ENCODE measurements at regions not wholly inside any gene's neighbourhood (a gene's known extent, or its start where the extent isn't known, plus 50 kb on each side); places are given as distances from the start of the nearest gene placed in this dataset.

DNA sequence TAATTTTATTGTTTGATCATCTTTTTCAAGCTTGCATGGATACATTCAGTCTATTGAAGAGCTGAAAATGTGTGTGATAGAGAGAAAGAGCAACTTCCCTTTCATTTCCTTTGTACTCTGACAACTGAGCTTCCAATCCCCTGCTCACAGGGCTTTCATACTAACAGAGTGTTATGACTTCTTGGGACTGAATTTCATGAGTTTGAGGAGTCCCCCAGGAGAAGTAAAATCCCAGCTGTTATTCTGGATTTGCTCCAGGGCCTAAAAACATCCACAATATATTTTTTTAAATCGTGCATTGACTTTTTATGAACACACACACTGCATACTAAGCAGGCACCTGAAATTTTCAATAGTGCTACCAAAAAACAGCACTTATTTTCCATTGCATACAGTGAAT lies 195.8 kb upstream of the CAND1 start:
- no peaks in the 10 kb centered on the region for H3K36me3 ChIP-seq (ENCODE audit: insufficient read depth, low read length)
- BruUV-seq (replicated peaks), result no TSS peak
- ChIA-PET POLR2A (interaction anchor here (0.5 kb wide), 1 partner anchor 214 kb away, joined by 3 read pairs; no protein-coding TSS in a partner anchor), CTCF (ENCODE audit: unreplicated experiment) (no interaction called here)
- H3K9me2 ChIP-seq (ENCODE audit: insufficient read depth, low read length), result no peaks in the 10 kb centered on the region
- intact Hi-C loops (cut with micrococcal nuclease; ENCODE audit: unreplicated experiment), result no loop called here
- H3K4me3 ChIP-seq (ENCODE audit: low read depth, low read length, poor library complexity, severe bottlenecking), result no peak overlapping the region
- no peak for TF ChIP-seq EZH2phosphoT487 (IDR thresholded peaks at IDR 0.05; ENCODE audit: borderline replicate concordance, low read depth, low read length)
- TF ChIP-seq, protein P1, sequence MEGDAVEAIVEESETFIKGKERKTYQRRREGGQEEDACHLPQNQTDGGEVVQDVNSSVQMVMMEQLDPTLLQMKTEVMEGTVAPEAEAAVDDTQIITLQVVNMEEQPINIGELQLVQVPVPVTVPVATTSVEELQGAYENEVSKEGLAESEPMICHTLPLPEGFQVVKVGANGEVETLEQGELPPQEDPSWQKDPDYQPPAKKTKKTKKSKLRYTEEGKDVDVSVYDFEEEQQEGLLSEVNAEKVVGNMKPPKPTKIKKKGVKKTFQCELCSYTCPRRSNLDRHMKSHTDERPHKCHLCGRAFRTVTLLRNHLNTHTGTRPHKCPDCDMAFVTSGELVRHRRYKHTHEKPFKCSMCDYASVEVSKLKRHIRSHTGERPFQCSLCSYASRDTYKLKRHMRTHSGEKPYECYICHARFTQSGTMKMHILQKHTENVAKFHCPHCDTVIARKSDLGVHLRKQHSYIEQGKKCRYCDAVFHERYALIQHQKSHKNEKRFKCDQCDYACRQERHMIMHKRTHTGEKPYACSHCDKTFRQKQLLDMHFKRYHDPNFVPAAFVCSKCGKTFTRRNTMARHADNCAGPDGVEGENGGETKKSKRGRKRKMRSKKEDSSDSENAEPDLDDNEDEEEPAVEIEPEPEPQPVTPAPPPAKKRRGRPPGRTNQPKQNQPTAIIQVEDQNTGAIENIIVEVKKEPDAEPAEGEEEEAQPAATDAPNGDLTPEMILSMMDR (conservative IDR thresholded peaks at IDR 0.05; ENCODE audit: low read length), result no peak
- no peak overlapping the region for H3K27ac ChIP-seq (ENCODE audit: low read depth, low read length, poor library complexity, severe bottlenecking)
- no peak overlapping the region for H3K4me2 ChIP-seq (ENCODE audit: low read length)
- no peak for DNase-seq (ENCODE audit: low spot score)
- no peak overlapping the region for H2AFZ ChIP-seq (ENCODE audit: low read length)
- H3K79me2 ChIP-seq (ENCODE audit: insufficient read depth, low read depth, low read length), result no peaks in the 10 kb centered on the region
- no peaks in the 10 kb centered on the region for H3K4me1 ChIP-seq (ENCODE audit: insufficient read depth, low read length, poor library complexity, severe bottlenecking)
- no peaks in the 10 kb centered on the region for H4K20me1 ChIP-seq (ENCODE audit: insufficient read depth, low read length)
- H3K9me3 ChIP-seq (ENCODE audit: low read length), result no peaks in the 10 kb centered on the region

DNA sequence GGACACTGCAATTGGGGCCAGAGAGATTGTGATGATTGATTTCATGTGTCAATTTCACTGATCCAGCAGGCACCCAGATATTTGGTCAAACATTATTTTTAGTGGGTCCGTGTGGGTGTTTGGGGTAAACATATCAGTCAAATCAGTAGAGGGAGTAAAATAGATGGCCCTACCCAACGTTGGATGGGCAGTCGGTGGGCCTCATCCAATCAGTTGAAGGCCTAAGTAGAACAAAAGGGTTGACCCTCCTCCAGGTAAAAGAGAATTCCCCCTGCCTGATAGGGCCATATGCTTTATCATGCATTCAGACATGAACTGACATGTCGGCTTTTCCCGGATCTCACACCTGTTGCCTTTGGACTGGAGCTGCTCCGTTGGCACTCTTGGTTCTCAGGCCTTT lies 195.1 kb upstream of the CAND1 start:
- Histone ChIP-seq H3K9me2 (ENCODE audit: insufficient read depth, low read length) (no peaks in the 10 kb centered on the region), H3K36me3 (ENCODE audit: insufficient read depth, low read length) (no peaks in the 10 kb centered on the region), H3K4me3 (ENCODE audit: low read depth, low read length, poor library complexity, severe bottlenecking) (no peak overlapping the region), H3K79me2 (ENCODE audit: insufficient read depth, low read depth, low read length) (no peaks in the 10 kb centered on the region), H3K4me1 (ENCODE audit: insufficient read depth, low read length, poor library complexity, severe bottlenecking) (no peaks in the 10 kb centered on the region), H3K4me2 (ENCODE audit: low read length) (no peak overlapping the region), H3K9me3 (ENCODE audit: low read length) (no peaks in the 10 kb centered on the region), H2AFZ (ENCODE audit: low read length) (no peak overlapping the region), H3K27ac (ENCODE audit: low read depth, low read length, poor library complexity, severe bottlenecking) (no peak overlapping the region), H4K20me1 (ENCODE audit: insufficient read depth, low read length) (no peaks in the 10 kb centered on the region)
- TF ChIP-seq, protein P1 (conservative IDR thresholded peaks at IDR 0.05; ENCODE audit: low read length), result no peak
- no peak for TF ChIP-seq EZH2phosphoT487 (IDR thresholded peaks at IDR 0.05; ENCODE audit: borderline replicate concordance, low read depth, low read length)
- ChIA-PET POLR2A (interaction anchor here (1.1 kb wide), 1 partner anchor 10 kb away, joined by 6 read pairs; no protein-coding TSS in a partner anchor), CTCF (ENCODE audit: unreplicated experiment) (no interaction called here)
- no peak for DNase-seq (ENCODE audit: low spot score)
- no TSS peak for BruUV-seq (replicated peaks)
- intact Hi-C loops (cut with micrococcal nuclease; ENCODE audit: unreplicated experiment), result no loop called here

DNA sequence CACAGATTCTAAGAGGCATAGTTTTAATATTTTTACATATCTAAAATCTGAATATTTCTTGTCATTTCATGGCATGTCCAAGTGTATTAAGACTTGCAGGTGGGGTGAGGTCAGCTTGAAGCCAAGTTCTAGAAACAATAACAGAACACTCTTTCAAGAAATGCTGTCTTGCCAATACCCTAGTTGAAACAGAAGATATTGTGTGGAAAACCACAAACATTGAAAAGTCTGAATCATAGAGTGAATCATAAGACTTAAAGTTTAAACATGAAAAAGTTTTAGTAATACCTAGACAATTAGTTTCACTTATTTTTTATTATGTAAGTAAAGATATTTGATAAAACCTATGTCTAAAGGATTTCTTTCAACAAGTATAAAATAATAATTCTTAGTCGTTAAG lies 191.5 kb upstream of the CAND1 start:
- H4K20me1 ChIP-seq (ENCODE audit: insufficient read depth, low read length), result no peaks in the 10 kb centered on the region
- TF ChIP-seq, protein P1 (conservative IDR thresholded peaks at IDR 0.05; ENCODE audit: low read length), result no peak
- no peak for TF ChIP-seq EZH2phosphoT487 (IDR thresholded peaks at IDR 0.05; ENCODE audit: borderline replicate concordance, low read depth, low read length)
- no peaks in the 10 kb centered on the region for H3K9me2 ChIP-seq (ENCODE audit: insufficient read depth, low read length)
- no peak overlapping the region for H3K27ac ChIP-seq (ENCODE audit: low read depth, low read length, poor library complexity, severe bottlenecking)
- no peak for DNase-seq (ENCODE audit: low spot score)
- no peaks in the 10 kb centered on the region for H3K9me3 ChIP-seq (ENCODE audit: low read length)
- no peak overlapping the region for H3K4me3 ChIP-seq (ENCODE audit: low read depth, low read length, poor library complexity, severe bottlenecking)
- CTCF ChIA-PET (ENCODE audit: unreplicated experiment), result no interaction called here
- intact Hi-C loops (cut with micrococcal nuclease; ENCODE audit: unreplicated experiment), result no loop called here
- no peak overlapping the region for H3K4me2 ChIP-seq (ENCODE audit: low read length)
- no peaks in the 10 kb centered on the region for H3K79me2 ChIP-seq (ENCODE audit: insufficient read depth, low read depth, low read length)
- POLR2A ChIA-PET, result no interaction called here
- H3K36me3 ChIP-seq (ENCODE audit: insufficient read depth, low read length), result no peaks in the 10 kb centered on the region
- no peak overlapping the region for H2AFZ ChIP-seq (ENCODE audit: low read length)
- no TSS peak for BruUV-seq (replicated peaks)
- no peaks in the 10 kb centered on the region for H3K4me1 ChIP-seq (ENCODE audit: insufficient read depth, low read length, poor library complexity, severe bottlenecking)
